ENCODE measurements at regions not wholly inside any gene's neighbourhood (a gene's known extent, or its start where the extent isn't known, plus 50 kb on each side); places are given as distances from the start of the nearest gene placed in this dataset.

- TF ChIP-seq, protein P1, sequence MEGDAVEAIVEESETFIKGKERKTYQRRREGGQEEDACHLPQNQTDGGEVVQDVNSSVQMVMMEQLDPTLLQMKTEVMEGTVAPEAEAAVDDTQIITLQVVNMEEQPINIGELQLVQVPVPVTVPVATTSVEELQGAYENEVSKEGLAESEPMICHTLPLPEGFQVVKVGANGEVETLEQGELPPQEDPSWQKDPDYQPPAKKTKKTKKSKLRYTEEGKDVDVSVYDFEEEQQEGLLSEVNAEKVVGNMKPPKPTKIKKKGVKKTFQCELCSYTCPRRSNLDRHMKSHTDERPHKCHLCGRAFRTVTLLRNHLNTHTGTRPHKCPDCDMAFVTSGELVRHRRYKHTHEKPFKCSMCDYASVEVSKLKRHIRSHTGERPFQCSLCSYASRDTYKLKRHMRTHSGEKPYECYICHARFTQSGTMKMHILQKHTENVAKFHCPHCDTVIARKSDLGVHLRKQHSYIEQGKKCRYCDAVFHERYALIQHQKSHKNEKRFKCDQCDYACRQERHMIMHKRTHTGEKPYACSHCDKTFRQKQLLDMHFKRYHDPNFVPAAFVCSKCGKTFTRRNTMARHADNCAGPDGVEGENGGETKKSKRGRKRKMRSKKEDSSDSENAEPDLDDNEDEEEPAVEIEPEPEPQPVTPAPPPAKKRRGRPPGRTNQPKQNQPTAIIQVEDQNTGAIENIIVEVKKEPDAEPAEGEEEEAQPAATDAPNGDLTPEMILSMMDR (IDR thresholded peaks at IDR 0.05) = no peak
- TF ChIP-seq POLR2A (IDR thresholded peaks at IDR 0.05) = no peak
Observed at GRCh38 chr10:33967606-33968120, 633.2 kb upstream of the NRP1 start.
